ENCODE measurements at regions not wholly inside any gene's neighbourhood (a gene's known extent, or its start where the extent isn't known, plus 50 kb on each side); places are given as distances from the start of the nearest gene placed in this dataset.

GRCh38 chr15:95286352-95286880 is 1044.1 kb upstream of the NR2F2 start:
- Histone ChIP-seq H3K27me3 (no peaks in the 10 kb centered on the region), H3K27ac (no peak overlapping the region), H3K4me3 (no peak overlapping the region), H3K9me3 (no peaks in the 10 kb centered on the region), H3K36me3 (no peaks in the 10 kb centered on the region), H3K4me1 (no peaks in the 10 kb centered on the region)
- intact Hi-C loops (cut with DNase I; ENCODE audit: low total_unique reads) = no loop called here
- no peak for TF ChIP-seq POLR2AphosphoS5 (IDR thresholded peaks at IDR 0.05)
- no peak for TF ChIP-seq POLR2A (IDR thresholded peaks at IDR 0.05)
- no peak for TF ChIP-seq CTCF (IDR thresholded peaks at IDR 0.05)
- DNase-seq (ENCODE audit: low spot score in 2 of 2) = no peak

DNA sequence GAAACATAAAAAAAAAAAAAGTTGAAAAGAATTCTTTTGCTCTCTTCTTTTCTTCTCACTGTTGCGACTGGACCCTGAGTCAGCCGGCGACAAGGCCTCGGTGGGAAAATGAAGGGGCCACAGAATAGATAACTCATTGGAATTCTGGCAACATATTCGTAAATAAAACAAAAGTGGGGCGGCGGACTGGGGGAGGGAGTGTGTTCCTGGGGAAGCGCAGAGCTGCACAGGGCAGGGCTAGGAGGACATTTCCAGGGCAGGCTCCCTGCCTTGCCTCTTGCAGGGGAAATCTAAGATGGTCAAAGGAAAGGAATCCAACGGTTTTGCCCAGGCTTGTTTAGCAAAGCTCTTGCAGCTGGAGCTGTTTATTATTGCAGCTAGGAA is 1042.8 kb upstream of the NR2F2 start:
- H3K4me1 ChIP-seq = no peaks in the 10 kb centered on the region
- TF ChIP-seq POLR2AphosphoS5 (IDR thresholded peaks at IDR 0.05) (no peak), CTCF (IDR thresholded peaks at IDR 0.05) (no peak), POLR2A (IDR thresholded peaks at IDR 0.05) (no peak)
- no peaks in the 10 kb centered on the region for H3K36me3 ChIP-seq
- intact Hi-C loops (cut with DNase I; ENCODE audit: low total_unique reads) = no loop called here
- no peak overlapping the region for H3K4me3 ChIP-seq
- no peak for DNase-seq (ENCODE audit: low spot score in 2 of 2)
- H3K27ac ChIP-seq = no peak overlapping the region
- no peaks in the 10 kb centered on the region for H3K27me3 ChIP-seq
- H3K9me3 ChIP-seq = no peaks in the 10 kb centered on the region

- DNase-seq (ENCODE audit: low spot score in 2 of 2) = no peak
- no peaks in the 10 kb centered on the region for H3K36me3 ChIP-seq
- H3K27ac ChIP-seq = no peak overlapping the region
- no peaks in the 10 kb centered on the region for H3K27me3 ChIP-seq
- intact Hi-C loops (cut with DNase I; ENCODE audit: low total_unique reads) = no loop called here
- H3K9me3 ChIP-seq = no peaks in the 10 kb centered on the region
- H3K4me1 ChIP-seq = no peaks in the 10 kb centered on the region
- TF ChIP-seq POLR2AphosphoS5 (IDR thresholded peaks at IDR 0.05) (no peak), CTCF (IDR thresholded peaks at IDR 0.05) (no peak), POLR2A (IDR thresholded peaks at IDR 0.05) (no peak)
- no peak overlapping the region for H3K4me3 ChIP-seq
Measured at GRCh38 chr15:95288626-95289025, 1041.9 kb upstream of the NR2F2 start.

DNA sequence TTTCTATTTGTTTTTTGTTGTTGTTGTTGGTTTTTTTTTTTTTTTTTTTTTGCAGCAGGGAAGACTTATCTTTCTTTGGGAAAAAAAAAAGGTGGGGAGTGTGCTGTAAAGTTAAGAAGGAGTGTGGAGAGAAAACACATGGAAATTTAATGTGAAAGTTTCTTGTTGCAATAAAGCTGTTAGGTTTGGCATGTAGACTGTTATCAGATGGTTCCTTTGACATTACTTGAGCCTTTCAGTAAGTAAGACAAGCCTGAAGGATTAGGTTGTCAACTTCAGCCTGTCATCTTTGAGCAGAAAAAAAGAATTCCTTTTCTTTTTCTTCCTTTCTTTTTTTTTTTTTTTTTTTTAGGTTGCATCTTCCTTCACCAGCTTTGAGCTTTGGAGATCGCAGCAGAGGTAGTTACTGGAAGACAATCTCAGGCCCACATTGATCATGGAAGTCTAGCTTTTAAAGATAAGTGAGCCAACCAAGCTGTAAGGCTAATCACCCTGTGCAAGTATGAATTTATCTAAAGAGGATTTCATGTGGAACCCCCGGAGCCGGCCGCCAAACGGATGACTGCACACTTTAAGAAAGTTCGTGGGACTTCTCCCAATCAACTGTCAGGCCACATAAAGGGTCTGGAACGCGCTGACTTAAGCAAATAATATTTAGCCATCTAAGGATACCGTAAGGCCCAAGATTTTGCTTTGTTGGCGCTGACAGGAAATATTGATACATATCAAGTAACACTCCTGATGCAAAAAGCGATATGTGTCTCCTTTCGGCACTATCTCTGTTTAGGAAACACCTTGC is 1040.1 kb upstream of the NR2F2 start:
- no peak overlapping the region for H3K4me3 ChIP-seq
- intact Hi-C loops (cut with DNase I; ENCODE audit: low total_unique reads) = no loop called here
- H3K27ac ChIP-seq = no peak overlapping the region
- H3K27me3 ChIP-seq = no peaks in the 10 kb centered on the region
- H3K4me1 ChIP-seq = no peaks in the 10 kb centered on the region
- H3K9me3 ChIP-seq = no peaks in the 10 kb centered on the region
- no peak for TF ChIP-seq CTCF (IDR thresholded peaks at IDR 0.05)
- TF ChIP-seq POLR2AphosphoS5 (IDR thresholded peaks at IDR 0.05) = no peak
- no peak for TF ChIP-seq POLR2A (IDR thresholded peaks at IDR 0.05)
- no peaks in the 10 kb centered on the region for H3K36me3 ChIP-seq
- DNase-seq (ENCODE audit: low spot score in 2 of 2) = no peak

DNA sequence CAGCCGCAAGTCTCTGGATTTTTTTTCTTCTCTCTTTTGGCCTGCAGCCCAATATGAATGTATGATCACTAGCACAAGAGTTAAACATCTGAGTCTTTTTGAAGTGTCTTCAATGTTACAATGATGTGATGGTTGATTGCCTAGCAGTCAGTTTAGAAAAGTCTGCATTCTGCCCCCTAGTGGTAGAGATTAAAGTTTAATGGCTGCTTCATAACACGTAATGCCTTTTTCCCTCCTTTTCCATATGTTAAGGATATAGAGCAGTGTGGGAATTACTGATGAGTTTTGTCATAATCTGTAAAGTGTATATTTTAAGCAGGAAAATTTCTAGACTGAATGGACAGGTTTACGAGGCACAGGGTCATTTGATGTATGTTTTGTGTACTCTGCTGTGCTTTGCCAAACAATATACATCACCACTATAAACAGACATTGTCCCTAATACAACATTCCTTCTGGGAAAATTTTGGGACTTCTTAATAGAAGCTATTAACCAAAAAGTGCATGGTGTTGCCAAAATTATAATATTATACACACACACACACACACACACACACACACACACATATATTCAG is 1038.5 kb upstream of the NR2F2 start:
- Histone ChIP-seq H3K36me3 (no peaks in the 10 kb centered on the region), H3K27ac (no peak overlapping the region), H3K9me3 (no peaks in the 10 kb centered on the region), H3K27me3 (no peaks in the 10 kb centered on the region), H3K4me1 (no peaks in the 10 kb centered on the region), H3K4me3 (no peak overlapping the region)
- TF ChIP-seq CTCF (IDR thresholded peaks at IDR 0.05) (peak; percentile 34 to 47 (median 36)), POLR2A (IDR thresholded peaks at IDR 0.05) (no peak), POLR2AphosphoS5 (IDR thresholded peaks at IDR 0.05) (no peak)
- intact Hi-C loops (cut with DNase I; ENCODE audit: low total_unique reads) = no loop called here
- no peak for DNase-seq (ENCODE audit: low spot score in 2 of 2)
